ENCODE measurements at regions not wholly inside any gene's neighbourhood (a gene's known extent, or its start where the extent isn't known, plus 50 kb on each side); places are given as distances from the start of the nearest gene placed in this dataset.

DNA sequence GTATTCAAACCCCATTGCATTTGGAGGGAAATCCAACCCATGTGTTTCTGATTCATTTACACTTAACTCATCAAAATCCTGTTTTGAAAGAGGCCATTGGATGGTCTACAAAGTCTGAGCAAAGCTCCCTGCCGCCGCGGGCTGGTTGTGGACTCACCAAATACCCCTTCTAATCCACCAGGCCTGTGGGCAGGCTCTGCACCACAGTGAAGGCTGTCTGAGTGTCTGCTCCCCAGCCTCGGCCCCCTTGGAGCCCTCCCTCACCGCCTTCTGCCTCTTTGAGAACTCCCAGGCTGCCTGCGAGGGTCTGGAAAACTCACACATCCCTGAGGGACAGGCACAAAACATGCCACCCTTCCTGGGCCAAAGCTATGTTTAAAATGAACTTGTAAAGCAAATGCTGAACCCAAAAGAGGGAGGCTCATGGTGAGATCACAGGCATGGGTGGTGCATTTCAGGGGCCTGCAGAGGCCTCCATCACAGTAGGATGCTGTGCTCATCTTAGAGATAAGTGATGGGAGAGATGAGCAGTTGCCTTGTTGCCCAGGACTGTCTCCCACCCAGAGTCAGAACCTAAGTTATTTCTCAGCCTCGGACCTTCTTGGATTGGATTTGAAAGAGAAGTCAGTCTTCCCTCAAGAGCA is 225.0 kb downstream of the CYP26B1 start:
- TF ChIP-seq, protein P1, sequence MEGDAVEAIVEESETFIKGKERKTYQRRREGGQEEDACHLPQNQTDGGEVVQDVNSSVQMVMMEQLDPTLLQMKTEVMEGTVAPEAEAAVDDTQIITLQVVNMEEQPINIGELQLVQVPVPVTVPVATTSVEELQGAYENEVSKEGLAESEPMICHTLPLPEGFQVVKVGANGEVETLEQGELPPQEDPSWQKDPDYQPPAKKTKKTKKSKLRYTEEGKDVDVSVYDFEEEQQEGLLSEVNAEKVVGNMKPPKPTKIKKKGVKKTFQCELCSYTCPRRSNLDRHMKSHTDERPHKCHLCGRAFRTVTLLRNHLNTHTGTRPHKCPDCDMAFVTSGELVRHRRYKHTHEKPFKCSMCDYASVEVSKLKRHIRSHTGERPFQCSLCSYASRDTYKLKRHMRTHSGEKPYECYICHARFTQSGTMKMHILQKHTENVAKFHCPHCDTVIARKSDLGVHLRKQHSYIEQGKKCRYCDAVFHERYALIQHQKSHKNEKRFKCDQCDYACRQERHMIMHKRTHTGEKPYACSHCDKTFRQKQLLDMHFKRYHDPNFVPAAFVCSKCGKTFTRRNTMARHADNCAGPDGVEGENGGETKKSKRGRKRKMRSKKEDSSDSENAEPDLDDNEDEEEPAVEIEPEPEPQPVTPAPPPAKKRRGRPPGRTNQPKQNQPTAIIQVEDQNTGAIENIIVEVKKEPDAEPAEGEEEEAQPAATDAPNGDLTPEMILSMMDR (IDR thresholded peaks at IDR 0.05; ENCODE audit: insufficient read depth, low read length) = no peak
- TF ChIP-seq POLR2AphosphoS5 (IDR thresholded peaks at IDR 0.05; ENCODE audit: low read depth) (no peak), REST (IDR thresholded peaks at IDR 0.05; ENCODE audit: insufficient replicate concordance, low read depth) (no peak)

Data from HL-60 (cell line).